PFSK-1 (cell line): ENCODE measurements at regions not wholly inside any gene's neighbourhood (a gene's known extent, or its start where the extent isn't known, plus 50 kb on each side); places are given as distances from the start of the nearest gene placed in this dataset.

Experiments used
- FOXP2 ChIP-seq: optimal IDR thresholded peaks from 2 replicates; pipeline ENCODE3; 2011; ENCODE audit warnings: borderline replicate concordance, control low read depth, inconsistent platforms; ENCODE audit not compliant: insufficient read depth; ENCODE audit errors: extremely low read length, extremely low read depth
- POLR2AphosphoS5 ChIP-seq: IDR thresholded peaks from 2 replicates; pipeline ENCODE4 v1.6.1; 2012; ENCODE audit warnings: low read depth, mild to moderate bottlenecking, control low read depth, low read length, moderate library complexity
- REST ChIP-seq, 2 experiments: IDR thresholded peaks; 2 replicates each; pipeline versions ENCODE4 v1.6.1 to v1.8.0; 2011 to 2012; ENCODE audit warnings: low read depth in 2 of 2, low read length in 2 of 2, control low read depth in 1 of 2, inconsistent platforms in 1 of 2, mild to moderate bottlenecking in 1 of 2, moderate library complexity in 1 of 2; ENCODE audit not compliant: insufficient read depth in 1 of 2
- SIN3A ChIP-seq: IDR thresholded peaks from 2 replicates; pipeline ENCODE4 v1.6.1; 2012; ENCODE audit warnings: mild to moderate bottlenecking, low read length, moderate library complexity, borderline replicate concordance; ENCODE audit not compliant: insufficient read depth
- TAF1 ChIP-seq: IDR thresholded peaks from 2 replicates; pipeline ENCODE4 v1.6.1; 2012; ENCODE audit warnings: low read length, control low read depth, borderline replicate concordance; ENCODE audit not compliant: insufficient read depth

DNA sequence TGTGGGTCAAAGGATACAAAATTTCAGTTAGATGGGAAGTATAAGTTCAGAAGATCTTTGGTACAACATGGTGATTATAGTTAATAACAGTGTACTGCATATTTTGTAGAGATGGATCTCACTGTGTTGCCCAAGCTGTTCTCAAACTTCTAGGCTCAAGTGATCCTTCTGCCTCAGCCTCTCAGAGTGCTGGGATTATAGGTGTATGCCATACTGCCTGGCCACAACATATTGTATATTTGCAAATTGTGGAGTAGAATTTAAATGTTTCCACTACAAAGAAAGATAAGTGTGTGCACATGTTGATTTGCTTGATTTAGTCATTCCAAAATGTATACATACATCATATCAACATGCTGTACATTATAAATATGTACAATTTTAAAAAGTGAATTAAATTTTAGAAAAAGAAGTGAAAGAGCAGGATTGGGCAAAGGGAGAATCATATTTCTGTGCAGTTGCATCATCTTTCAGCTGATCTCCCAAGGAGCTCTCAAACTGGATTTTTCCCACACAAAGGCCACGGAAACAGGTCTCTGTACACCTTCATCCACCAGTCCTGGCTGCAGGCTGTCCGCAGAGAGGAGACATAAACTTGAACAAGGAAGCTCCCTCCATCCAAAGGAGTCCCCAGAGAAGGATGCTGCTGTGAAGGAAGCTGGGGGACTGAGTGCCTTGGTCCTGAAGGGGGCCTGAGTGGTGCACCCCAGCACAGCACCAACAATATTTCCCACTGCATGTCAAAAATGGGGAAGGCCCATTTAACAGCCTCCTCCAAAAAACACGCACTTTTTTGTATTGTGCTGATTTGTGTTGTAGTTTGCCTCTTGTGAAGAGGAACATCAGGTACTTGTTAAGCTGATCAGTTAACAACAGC is 217.1 kb upstream of the GHITM start:
- no peak for TF ChIP-seq SIN3A
- TF ChIP-seq FOXP2: no peak
- TF ChIP-seq POLR2AphosphoS5: no peak
- no peak for TF ChIP-seq TAF1
- TF ChIP-seq REST (IDR thresholded peaks at IDR 0.05; ENCODE audit: insufficient read depth in 1 of 2, low read depth in 2 of 2, low read length in 2 of 2): no peak

DNA sequence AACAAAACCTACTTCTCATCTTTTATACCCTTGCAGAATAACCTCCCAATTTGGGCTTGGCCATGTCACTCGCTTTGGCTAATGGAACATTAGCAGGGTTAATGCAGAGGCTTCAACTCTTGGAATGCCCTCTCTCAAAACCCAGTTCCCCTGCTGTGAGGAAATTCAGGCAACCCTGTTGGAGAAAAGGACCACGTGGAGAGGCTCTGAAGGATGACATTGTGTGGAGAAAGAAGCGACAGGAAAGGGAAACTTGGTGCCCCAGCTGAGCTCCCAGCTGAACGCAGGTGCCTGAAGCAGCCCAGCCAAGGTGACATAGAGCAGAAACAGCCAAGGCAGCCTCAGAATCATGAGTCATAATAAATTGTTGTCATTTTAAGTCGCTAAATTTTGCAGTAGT is 214.2 kb upstream of the GHITM start:
- TF ChIP-seq TAF1 (no peak), POLR2AphosphoS5 (no peak), SIN3A (no peak), FOXP2 (no peak)

GRCh38 chr10:83926606-83927005 is 212.7 kb upstream of the GHITM start:
- no peak for TF ChIP-seq POLR2AphosphoS5
- TF ChIP-seq SIN3A: no peak
- no peak for TF ChIP-seq TAF1

GRCh38 chr10:83927166-83927565 is 212.1 kb upstream of the GHITM start:
- TF ChIP-seq SIN3A (no peak), REST (IDR thresholded peaks at IDR 0.05; ENCODE audit: insufficient read depth in 1 of 2, low read depth in 2 of 2, low read length in 2 of 2) (no peak), FOXP2 (no peak), TAF1 (no peak), POLR2AphosphoS5 (no peak)

DNA sequence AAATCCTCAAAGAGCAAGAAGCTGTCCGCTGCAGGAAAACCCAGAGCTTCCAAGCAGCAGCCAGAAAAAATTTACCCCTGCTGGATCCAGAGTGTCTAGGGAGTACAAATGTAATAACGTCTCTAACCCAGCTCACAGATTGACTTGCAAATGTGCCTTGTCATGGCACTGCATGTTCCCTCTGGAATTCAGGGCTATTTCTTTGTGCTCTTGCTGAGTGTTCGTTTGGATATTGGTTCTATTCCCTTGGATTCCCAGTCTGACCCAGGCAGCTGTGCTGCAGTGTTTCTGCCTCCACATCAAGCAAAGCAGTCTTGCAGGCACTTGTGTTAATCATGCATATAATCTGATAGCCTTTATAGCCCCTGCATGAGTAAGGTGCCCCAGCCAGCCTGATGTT is 209.9 kb upstream of the GHITM start:
- TF ChIP-seq SIN3A (no peak), REST (IDR thresholded peaks at IDR 0.05; ENCODE audit: insufficient read depth in 1 of 2, low read depth in 2 of 2, low read length in 2 of 2) (no peak), TAF1 (no peak)

DNA sequence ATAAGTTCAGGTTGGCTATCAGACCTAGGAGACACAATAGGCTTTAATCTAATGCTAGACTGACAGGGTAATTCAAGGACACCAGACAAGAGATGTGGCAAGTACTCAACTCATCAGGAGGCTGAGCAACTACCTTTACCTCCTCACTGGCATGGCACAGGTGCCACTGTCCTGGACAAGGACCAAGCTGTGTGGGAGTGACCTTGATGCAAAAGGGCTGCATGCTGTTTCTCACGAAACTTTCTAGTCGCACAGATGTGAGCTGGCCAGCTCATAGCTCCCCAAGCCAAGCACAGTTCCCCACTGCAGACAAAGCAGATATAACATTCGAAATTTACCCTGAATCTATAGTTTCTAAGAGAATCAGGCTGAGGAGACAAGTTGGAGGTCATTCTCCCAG is 207.6 kb upstream of the GHITM start:
- TF ChIP-seq TAF1: no peak
- no peak for TF ChIP-seq REST (IDR thresholded peaks at IDR 0.05; ENCODE audit: insufficient read depth in 1 of 2, low read depth in 2 of 2, low read length in 2 of 2)
- no peak for TF ChIP-seq POLR2AphosphoS5
- no peak for TF ChIP-seq SIN3A
- no peak for TF ChIP-seq FOXP2
